HEK293 (cell line): ENCODE measurements at regions not wholly inside any gene's neighbourhood (a gene's known extent, or its start where the extent isn't known, plus 50 kb on each side); places are given as distances from the start of the nearest gene placed in this dataset.

Experiments used
- CTCF ChIA-PET: fragments of 350-600 bp; formaldehyde crosslinking; extraction: SDS; loops from one replicate; lab custom pipeline; 2021; ENCODE audit warnings: antibody characterized with exemption; lab: Yijun Ruan, JAX
- POLR2A ChIA-PET: fragments of 300-600 bp; formaldehyde crosslinking; extraction: SDS; loops from one replicate; lab custom pipeline; 2020; ENCODE audit warnings: antibody characterized with exemption, inconsistent platforms; lab: Yijun Ruan, JAX
- H3K27ac ChIP-seq: fragments of 200-500 bp; sonication (Bioruptor generic); 2 replicates; pipeline ENCODE4 v1.5.1; 2014; ENCODE audit warnings: low read depth, low read length, control low read depth, inconsistent platforms; ENCODE audit errors: extremely low read depth
- H3K36me3 ChIP-seq, 2 experiments: fragments of 200-500 bp in 1 of 2; sonication (Bioruptor generic) in 1 of 2; 1 replicate in 1 of 2; 2 replicates in 1 of 2; pipeline ENCODE4 v1.5.1; 2014 to 2017; ENCODE audit warnings: inconsistent platforms in 2 of 2, low read length in 2 of 2; ENCODE audit not compliant: control insufficient read depth in 2 of 2, insufficient read depth in 1 of 2
- H3K4me1 ChIP-seq: fragments of 200-500 bp; sonication (Bioruptor generic); 2 replicates; pipeline ENCODE4 v1.5.1; 2014; ENCODE audit warnings: mild to moderate bottlenecking, low read length, inconsistent platforms; ENCODE audit not compliant: control insufficient read depth, insufficient read depth
- H3K4me3 ChIP-seq: 2 replicates; pipeline ENCODE4 v1.5.1; 2011; ENCODE audit warnings: low read depth, mild to moderate bottlenecking, control low read depth, low read length, moderate library complexity
- H3K9me3 ChIP-seq: fragments of 200-500 bp; sonication (Bioruptor generic); 2 replicates; pipeline ENCODE4 v1.5.1; 2014; ENCODE audit warnings: low read depth, low read length, inconsistent platforms; ENCODE audit not compliant: control insufficient read depth, insufficient read depth
- HIC1 ChIP-seq: fragments of 450-650 bp; formaldehyde crosslinking; IDR thresholded peaks from 2 replicates; pipeline ENCODE4 v1.5.1; 2016; ENCODE audit warnings: missing biosample characterization, missing genetic modification characterization
- IKZF3 ChIP-seq: fragments of 450-650 bp; IDR thresholded peaks from 2 replicates; pipeline ENCODE4 v1.5.0; 2018; ENCODE audit warnings: missing biosample characterization, mild to moderate bottlenecking, missing genetic modification characterization, moderate library complexity
- KLF16 ChIP-seq: fragments of 450-650 bp; formaldehyde crosslinking; IDR thresholded peaks from 2 replicates; pipeline ENCODE4 v1.5.1; 2017; ENCODE audit warnings: missing biosample characterization, missing genetic modification characterization
- PRDM2 ChIP-seq: fragments of 450-650 bp; formaldehyde crosslinking; IDR thresholded peaks from 2 replicates; pipeline ENCODE4 v1.5.1; 2016; ENCODE audit warnings: missing biosample characterization, missing genetic modification characterization, borderline replicate concordance
- REST ChIP-seq: fragments of 450-650 bp; formaldehyde crosslinking; IDR thresholded peaks from 2 replicates; pipeline ENCODE4 v1.5.1; 2016; ENCODE audit warnings: missing biosample characterization, missing genetic modification characterization
- ZNF214 ChIP-seq: fragments of 450-650 bp; formaldehyde crosslinking; IDR thresholded peaks from 2 replicates; pipeline ENCODE4 v1.5.1; 2017; ENCODE audit warnings: missing biosample characterization, mild to moderate bottlenecking, missing genetic modification characterization, borderline replicate concordance
- ZNF221 ChIP-seq: fragments of 450-650 bp; formaldehyde crosslinking; IDR thresholded peaks from 2 replicates; pipeline ENCODE4 v1.5.1; 2017; ENCODE audit warnings: missing biosample characterization, missing genetic modification characterization, borderline replicate concordance
- ZNF239 ChIP-seq: fragments of 450-650 bp; formaldehyde crosslinking; IDR thresholded peaks from 2 replicates; pipeline ENCODE4 v1.5.1; 2016; ENCODE audit warnings: missing biosample characterization, missing genetic modification characterization
- ZNF366 ChIP-seq: fragments of 450-650 bp; formaldehyde crosslinking; conservative IDR thresholded peaks from 2 replicates; pipeline ENCODE4 v1.5.1; 2016; ENCODE audit warnings: missing biosample characterization, missing genetic modification characterization
- ZNF391 ChIP-seq: fragments of 450-650 bp; formaldehyde crosslinking; IDR thresholded peaks from 2 replicates; pipeline ENCODE4 v1.5.1; 2016; ENCODE audit warnings: low read depth, missing biosample characterization, missing genetic modification characterization, borderline replicate concordance
- ZNF791 ChIP-seq: fragments of 450-650 bp; formaldehyde crosslinking; IDR thresholded peaks from 2 replicates; pipeline ENCODE4 v1.5.1; 2016; ENCODE audit warnings: missing biosample characterization, missing genetic modification characterization
- ZNF792 ChIP-seq: fragments of 450-650 bp; formaldehyde crosslinking; IDR thresholded peaks from 2 replicates; pipeline ENCODE4 v1.5.1; 2016; ENCODE audit warnings: missing biosample characterization, missing genetic modification characterization
- ZNF843 ChIP-seq: fragments of 450-650 bp; formaldehyde crosslinking; IDR thresholded peaks from 2 replicates; pipeline ENCODE4 v1.5.1; 2016; ENCODE audit warnings: missing biosample characterization, missing genetic modification characterization
- ZSCAN30 ChIP-seq: fragments of 450-650 bp; IDR thresholded peaks from 2 replicates; pipeline ENCODE4 v1.5.1; 2018; ENCODE audit warnings: missing biosample characterization, mild to moderate bottlenecking, missing genetic modification characterization, moderate library complexity

- ChIA-PET CTCF (no interaction called here), POLR2A (no interaction called here)
- no peak overlapping the region for H3K4me3 ChIP-seq
Measured at GRCh38 chr18:27871726-27872125, 305.2 kb downstream of the CDH2 start.

GRCh38 chr18:27869735-27870134, 307.2 kb downstream of the CDH2 start:
- POLR2A ChIA-PET = no interaction called here

More at GRCh38 chr18:27871726-27872125, 305.2 kb downstream of the CDH2 start:
- Histone ChIP-seq H3K9me3 (no peaks in the 10 kb centered on the region), H3K36me3 (no peaks in the 10 kb centered on the region), H3K4me1 (no peaks in the 10 kb centered on the region), H3K27ac (no peak overlapping the region)
- TF ChIP-seq ZNF214 (tag by site-specific recombination) = no peak
- no peak for TF ChIP-seq ZNF221 (tag by site-specific recombination)
- TF ChIP-seq ZNF792 = no peak

GRCh38 chr18:27865431-27865830, 311.5 kb downstream of the CDH2 start:
- ChIA-PET POLR2A (no interaction called here), CTCF (interaction anchor here (0.6 kb wide), 1 partner anchor 752 kb away, joined by 3 read pairs; no protein-coding TSS in a partner anchor)
- no peaks in the 10 kb centered on the region; the same call in 1 of the 2 replicates for H3K4me1 ChIP-seq
- H3K9me3 ChIP-seq = no peaks in the 10 kb centered on the region
- no peaks in the 10 kb centered on the region for H3K36me3 ChIP-seq
- TF ChIP-seq KLF16 (tag by site-specific recombination) (no peak), ZNF391 (tag by site-specific recombination) (no peak), REST (tag by site-specific recombination) (no peak)
- H3K4me3 ChIP-seq = no peak overlapping the region
- H3K27ac ChIP-seq = no peak overlapping the region

More at GRCh38 chr18:27869735-27870134, 307.2 kb downstream of the CDH2 start:
- Histone ChIP-seq H3K36me3 (no peaks in the 10 kb centered on the region), H3K27ac (no peak overlapping the region), H3K4me1 (no peaks in the 10 kb centered on the region), H3K9me3 (no peaks in the 10 kb centered on the region), H3K4me3 (no peak overlapping the region)
- CTCF ChIA-PET = no interaction called here
- TF ChIP-seq IKZF3 (tag by site-specific recombination) = no peak
- no peak for TF ChIP-seq ZNF366 (tag by site-specific recombination)
- TF ChIP-seq HIC1 (tag by site-specific recombination) = no peak

- no peaks in the 10 kb centered on the region for H3K36me3 ChIP-seq
- no peaks in the 10 kb centered on the region for H3K9me3 ChIP-seq
- H3K27ac ChIP-seq = no peak overlapping the region
- no peaks in the 10 kb centered on the region; the same call in 1 of the 2 replicates for H3K4me1 ChIP-seq
- ChIA-PET CTCF (no interaction called here), POLR2A (no interaction called here)
- H3K4me3 ChIP-seq = no peak overlapping the region
- TF ChIP-seq ZNF791 (tag by site-specific recombination) = no peak
- TF ChIP-seq PRDM2 (tag by site-specific recombination) = no peak
- TF ChIP-seq ZSCAN30 (tag by site-specific recombination) = no peak
- TF ChIP-seq ZNF239 = no peak
- no peak for TF ChIP-seq ZNF843 (tag by site-specific recombination)
Measured at GRCh38 chr18:27863780-27864430, 313.0 kb downstream of the CDH2 start.
